Omental fat pad (tissue), 3 donors: ENCODE measurements at regions not wholly inside any gene's neighbourhood (a gene's known extent, or its start where the extent isn't known, plus 50 kb on each side); places are given as distances from the start of the nearest gene placed in this dataset.

Source experiments
- ATAC-seq: fragments of 150-250 bp; one replicate; pipeline ENCODE4 v1.9.1; 2016; ENCODE audit warnings: mild to moderate bottlenecking, moderate library complexity; ENCODE audit not compliant: low FRiP score
- DNase-seq: peaks from one replicate; pipeline ENCODE4 v3.0.0-alpha.2; 2019; ENCODE audit warnings: low spot score
- CTCF ChIP-seq, 3 donors: fragments of 450-650 bp; IDR thresholded peaks; one replicate each; pipeline ENCODE4 v1.5.1; 2016 to 2017; ENCODE audit warnings: antibody characterized with exemption in 3 of 3, mild to moderate bottlenecking in 3 of 3, moderate library complexity in 2 of 3

GRCh38 chr2:7792031-7792651 lies 874.9 kb downstream of the RNF144A start:
- DNase-seq (no peak), ATAC-seq (no peak)

DNA sequence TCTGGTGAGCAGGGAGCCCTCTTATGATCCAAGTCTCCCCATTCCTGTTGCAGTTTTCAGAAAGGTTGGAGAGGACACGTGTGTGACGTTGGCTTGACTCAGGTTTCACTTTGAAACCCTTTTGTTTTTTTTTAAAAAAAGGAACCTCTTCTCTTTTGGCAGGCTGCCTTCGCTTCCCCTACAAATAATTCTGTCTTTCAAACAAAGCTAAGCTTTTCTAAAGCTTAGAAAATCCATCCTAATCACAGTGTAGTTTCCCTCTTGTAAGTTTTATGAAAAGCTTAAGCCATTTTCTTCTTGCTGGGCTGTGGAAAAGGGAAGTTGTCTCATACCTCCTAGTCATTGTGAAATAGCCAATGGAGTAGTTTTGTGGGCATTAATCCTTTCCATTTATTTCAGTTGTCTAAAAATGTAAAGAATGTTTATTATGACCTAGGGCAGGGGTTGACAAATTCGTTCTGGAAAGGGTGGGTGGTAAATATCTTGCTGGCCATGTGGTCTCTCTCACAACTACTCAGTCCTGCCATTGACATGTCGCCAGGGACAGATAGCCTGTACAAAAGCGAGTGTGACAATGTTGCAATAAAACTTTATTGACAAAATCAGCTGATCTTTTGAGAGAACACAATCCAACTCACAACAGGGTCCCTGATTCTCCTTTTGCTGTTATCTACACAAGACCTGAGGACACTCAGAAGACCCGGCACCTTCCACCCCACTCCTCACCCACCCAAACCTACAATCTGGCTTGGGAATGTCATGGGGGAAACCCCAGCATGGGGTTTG lies 878.8 kb downstream of the RNF144A start:
- no peak for TF ChIP-seq CTCF (IDR thresholded peaks at IDR 0.05)
- DNase-seq (no peak), ATAC-seq (no peak)

More at GRCh38 chr2:7792031-7792651, 874.9 kb downstream of the RNF144A start:
- no peak for TF ChIP-seq CTCF (IDR thresholded peaks at IDR 0.05)

GRCh38 chr2:7800031-7800430 lies 881.8 kb upstream of the ID2 start:
- ATAC-seq (no peak), DNase-seq (no peak)
- TF ChIP-seq CTCF (IDR thresholded peaks at IDR 0.05): no peak

GRCh38 chr2:7801212-7801611 lies 880.6 kb upstream of the ID2 start:
- TF ChIP-seq CTCF (IDR thresholded peaks at IDR 0.05): no peak
- DNase-seq (no peak), ATAC-seq (no peak)

GRCh38 chr2:7803515-7803914 lies 878.3 kb upstream of the ID2 start:
- no peak for TF ChIP-seq CTCF (IDR thresholded peaks at IDR 0.05)

GRCh38 chr2:7809640-7810039 lies 872.2 kb upstream of the ID2 start:
- no peak for TF ChIP-seq CTCF (IDR thresholded peaks at IDR 0.05)
- DNase-seq (no peak), ATAC-seq (no peak)

More at GRCh38 chr2:7803515-7803914, 878.3 kb upstream of the ID2 start:
- no peak for DNase-seq
- ATAC-seq: no peak

GRCh38 chr2:7811073-7811472 lies 870.8 kb upstream of the ID2 start:
- ATAC-seq: no peak
- DNase-seq: no peak
- TF ChIP-seq CTCF (IDR thresholded peaks at IDR 0.05): no peak
